ENCODE measurements at regions not wholly inside any gene's neighbourhood (a gene's known extent, or its start where the extent isn't known, plus 50 kb on each side); places are given as distances from the start of the nearest gene placed in this dataset.

- H3K4me3 ChIP-seq (ENCODE audit: low read depth, low read length): no peak overlapping the region
- in situ Hi-C loops (cut with HindIII; ENCODE audit: low sequenced_read_pairs): no loop called here
- TF ChIP-seq CTCF (IDR thresholded peaks at IDR 0.05; ENCODE audit: low read depth, low read length, missing control alignments): no peak
- no peak for DNase-seq (ENCODE audit: low read depth)
Observed at GRCh38 chr11:92714111-92714510, 255.3 kb upstream of the MTNR1B start.

- no peak for DNase-seq (ENCODE audit: low read depth)
- in situ Hi-C loops (cut with HindIII; ENCODE audit: low sequenced_read_pairs): no loop called here
- no peak for TF ChIP-seq CTCF (IDR thresholded peaks at IDR 0.05; ENCODE audit: low read depth, low read length, missing control alignments)
- H3K4me3 ChIP-seq (ENCODE audit: low read depth, low read length): no peak overlapping the region
Observed at GRCh38 chr11:92717240-92717639, 252.2 kb upstream of the MTNR1B start.

- TF ChIP-seq CTCF (IDR thresholded peaks at IDR 0.05; ENCODE audit: low read depth, low read length, missing control alignments): no peak
- H3K4me3 ChIP-seq (ENCODE audit: low read depth, low read length): no peak overlapping the region
- DNase-seq (ENCODE audit: low read depth): no peak
- in situ Hi-C loops (cut with HindIII; ENCODE audit: low sequenced_read_pairs): no loop called here
Observed at GRCh38 chr11:92720385-92720784, 249.1 kb upstream of the MTNR1B start.

DNA sequence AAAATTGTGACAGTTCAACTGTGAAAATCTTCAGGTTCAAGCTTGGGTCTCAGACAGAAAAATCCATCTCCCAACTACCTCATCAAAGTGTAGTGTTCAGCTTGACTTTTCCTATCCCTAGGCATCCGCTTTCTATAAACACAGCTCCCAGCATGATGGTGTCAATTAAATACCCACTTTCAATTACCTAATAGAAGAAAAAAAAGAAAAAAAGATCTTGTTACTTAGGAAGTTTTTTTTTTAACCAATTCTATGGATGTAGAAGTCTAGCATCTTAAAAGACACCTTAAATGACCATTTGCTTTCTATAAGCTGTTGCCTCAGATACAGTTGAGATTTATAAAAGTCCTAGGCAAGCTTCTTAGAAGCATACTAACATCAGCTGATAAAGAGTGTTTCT, 244.1 kb upstream of the MTNR1B start:
- no peak for TF ChIP-seq CTCF (IDR thresholded peaks at IDR 0.05; ENCODE audit: low read depth, low read length, missing control alignments)
- in situ Hi-C loops (cut with HindIII; ENCODE audit: low sequenced_read_pairs): no loop called here

GRCh38 chr11:92727123-92727522, 242.3 kb upstream of the MTNR1B start:
- no peak overlapping the region for H3K4me3 ChIP-seq (ENCODE audit: low read depth, low read length)
- no peak for DNase-seq (ENCODE audit: low read depth)
- TF ChIP-seq CTCF (IDR thresholded peaks at IDR 0.05; ENCODE audit: low read depth, low read length, missing control alignments): no peak
- in situ Hi-C loops (cut with HindIII; ENCODE audit: low sequenced_read_pairs): no loop called here

More for the DNA sequence above, 244.1 kb upstream of the MTNR1B start:
- no peak overlapping the region for H3K4me3 ChIP-seq (ENCODE audit: low read depth, low read length)
- DNase-seq (ENCODE audit: low read depth): no peak

- no peak overlapping the region for H3K4me3 ChIP-seq (ENCODE audit: low read depth, low read length)
- in situ Hi-C loops (cut with HindIII; ENCODE audit: low sequenced_read_pairs): no loop called here
- no peak for TF ChIP-seq CTCF (IDR thresholded peaks at IDR 0.05; ENCODE audit: low read depth, low read length, missing control alignments)
- no peak for DNase-seq (ENCODE audit: low read depth)
Observed at GRCh38 chr11:92727769-92728168, 241.7 kb upstream of the MTNR1B start.

- DNase-seq (ENCODE audit: low read depth): no peak
- in situ Hi-C loops (cut with HindIII; ENCODE audit: low sequenced_read_pairs): no loop called here
- no peak overlapping the region for H3K4me3 ChIP-seq (ENCODE audit: low read depth, low read length)
- TF ChIP-seq CTCF (IDR thresholded peaks at IDR 0.05; ENCODE audit: low read depth, low read length, missing control alignments): no peak
Observed at GRCh38 chr11:92728628-92729027, 240.8 kb upstream of the MTNR1B start.
